ENCODE measurements at regions not wholly inside any gene's neighbourhood (a gene's known extent, or its start where the extent isn't known, plus 50 kb on each side); places are given as distances from the start of the nearest gene placed in this dataset.
"Not testable (repeated sequence)": the region's sequence is repeated elsewhere in the genome, so short reads cannot be mapped to it uniquely, and the experiment has no call there.

- no peak for DNase-seq
Measured at GRCh38 chr2:7094231-7094741, 177.1 kb downstream of the RNF144A start.

- no peak for DNase-seq
Measured at GRCh38 chr2:7096726-7097352, 179.6 kb downstream of the RNF144A start.

GRCh38 chr2:7097353-7097895, 180.2 kb downstream of the RNF144A start:
- peak; percentile 83 for DNase-seq

- DNase-seq = no peak
Measured at GRCh38 chr2:7098816-7099215, 181.6 kb downstream of the RNF144A start.

- DNase-seq = not testable (repeated sequence)
Measured at GRCh38 chr2:7099687-7100086, 182.5 kb downstream of the RNF144A start.

- no peak for DNase-seq
Measured at GRCh38 chr2:7102826-7103225, 185.6 kb downstream of the RNF144A start.

GRCh38 chr2:7108792-7109532, 191.8 kb downstream of the RNF144A start:
- no peak for DNase-seq

- DNase-seq = no peak
Measured at GRCh38 chr2:7109533-7109885, 192.3 kb downstream of the RNF144A start.

GRCh38 chr2:7111626-7112025, 194.4 kb downstream of the RNF144A start:
- no peak for DNase-seq

- DNase-seq = no peak
Measured at GRCh38 chr2:7115364-7115763, 198.2 kb downstream of the RNF144A start.

- no peak for DNase-seq
Measured at GRCh38 chr2:7115906-7116305, 198.7 kb downstream of the RNF144A start.

- DNase-seq = no peak
Measured at GRCh38 chr2:7116511-7116910, 199.3 kb downstream of the RNF144A start.

- DNase-seq = no peak
Measured at GRCh38 chr2:7117076-7117475, 199.9 kb downstream of the RNF144A start.

- DNase-seq = no peak
Measured at GRCh38 chr2:7118606-7119131, 201.5 kb downstream of the RNF144A start.

GRCh38 chr2:7119132-7119835, 202.1 kb downstream of the RNF144A start:
- peak; percentile 32 for DNase-seq

- no peak for DNase-seq
Measured at GRCh38 chr2:7121851-7122250, 204.6 kb downstream of the RNF144A start.

- DNase-seq = no peak
Measured at GRCh38 chr2:7127156-7127555, 209.9 kb downstream of the RNF144A start.

- DNase-seq = no peak
Measured at GRCh38 chr2:7127687-7128086, 210.5 kb downstream of the RNF144A start.

- DNase-seq = no peak
Measured at GRCh38 chr2:7131261-7131660, 214.0 kb downstream of the RNF144A start.

GRCh38 chr2:7132753-7133152, 215.5 kb downstream of the RNF144A start:
- DNase-seq = no peak

GRCh38 chr2:7133521-7133920, 216.3 kb downstream of the RNF144A start:
- DNase-seq = no peak

GRCh38 chr2:7140306-7140705, 223.1 kb downstream of the RNF144A start:
- no peak for DNase-seq

GRCh38 chr2:7145707-7146106, 228.5 kb downstream of the RNF144A start:
- no peak for DNase-seq
